Endothelial cell (in vitro differentiated cells): ENCODE measurements at regions not wholly inside any gene's neighbourhood (a gene's known extent, or its start where the extent isn't known, plus 50 kb on each side); places are given as distances from the start of the nearest gene placed in this dataset.
"Not testable (repeated sequence)": the region's sequence is repeated elsewhere in the genome, so short reads cannot be mapped to it uniquely, and the experiment has no call there.

Experiments
- DNase-seq: peaks from one replicate; pipeline ENCODE4 v3.0.0; 2021; ENCODE audit warnings: low spot score
- H3K27ac Mint-ChIP-seq: one replicate; pipeline ENCODE4 v1.8.0; 2021; ENCODE audit warnings: mixed read lengths, inconsistent platforms; ENCODE audit not compliant: unreplicated experiment
- H3K27me3 Mint-ChIP-seq: one replicate; pipeline ENCODE4 v1.8.0; 2021; ENCODE audit warnings: mild to moderate bottlenecking, moderate library complexity, mixed read lengths, inconsistent platforms; ENCODE audit not compliant: unreplicated experiment
- H3K36me3 Mint-ChIP-seq: one replicate; pipeline ENCODE4 v1.8.0; 2021; ENCODE audit warnings: mild to moderate bottlenecking, low read depth, mixed read lengths, inconsistent platforms; ENCODE audit not compliant: unreplicated experiment
- H3K4me1 Mint-ChIP-seq: one replicate; pipeline ENCODE4 v1.8.0; 2021; ENCODE audit warnings: mild to moderate bottlenecking, mixed read lengths, inconsistent platforms; ENCODE audit not compliant: unreplicated experiment
- H3K4me3 Mint-ChIP-seq: one replicate; pipeline ENCODE4 v1.8.0; 2021; ENCODE audit warnings: mild to moderate bottlenecking, mixed read lengths, inconsistent platforms; ENCODE audit not compliant: unreplicated experiment
- H3K9me3 Mint-ChIP-seq: one replicate; pipeline ENCODE4 v1.8.0; 2021; ENCODE audit warnings: mixed read lengths, inconsistent platforms; ENCODE audit not compliant: unreplicated experiment
- TF ChIP-seq, protein P1 (sequence below): fragments of 200-600 bp; sonication (generic); IDR thresholded peaks from one replicate; pipeline ENCODE4 v1.5.0; 2021; ENCODE audit warnings: antibody characterized with exemption; ENCODE audit not compliant: unreplicated experiment

DNA sequence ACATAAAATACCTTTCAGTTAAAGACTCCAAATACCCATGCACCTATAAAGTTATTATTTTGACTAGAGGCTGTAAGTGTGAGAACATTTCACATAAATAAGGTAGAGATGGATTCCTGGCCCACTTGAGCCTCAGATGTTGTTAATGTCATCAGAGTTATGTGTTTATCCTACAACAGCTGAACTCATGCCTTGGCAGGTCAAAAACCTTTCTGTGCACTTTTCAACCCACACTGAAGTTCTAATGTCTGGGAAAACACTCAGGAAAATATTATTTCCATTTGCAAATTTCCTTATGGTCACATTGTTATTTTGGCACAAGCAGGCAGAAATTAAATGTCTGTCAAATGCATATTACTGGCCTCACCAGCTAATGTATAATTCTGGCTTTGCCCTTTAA, 209.2 kb downstream of the LNPK start:
- Mint-ChIP-seq H3K4me3 (no peak overlapping the region), H3K36me3 (peaks cover 7% of the 10 kb centered on the region)

DNA sequence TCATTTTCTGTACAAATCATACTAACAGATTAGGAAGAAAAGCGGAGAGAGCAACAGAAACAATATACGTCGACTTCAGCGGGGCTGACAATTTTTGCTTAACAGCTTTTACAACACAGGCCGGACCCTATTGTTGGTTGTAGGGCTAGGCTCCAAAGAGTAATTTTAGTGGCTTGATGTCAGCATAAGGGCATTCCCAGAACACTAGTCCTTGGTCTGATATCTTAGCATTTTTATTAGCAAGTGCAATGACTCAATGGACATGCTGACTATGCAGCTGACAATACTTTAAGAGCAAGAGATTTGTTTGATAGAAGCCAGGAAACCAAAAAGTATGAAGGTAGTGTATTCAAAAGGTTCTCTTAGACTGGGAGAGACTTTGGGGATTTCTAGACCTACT, 209.9 kb downstream of the LNPK start:
- Mint-ChIP-seq H3K9me3 (peaks cover 6% of the 10 kb centered on the region), H3K4me1 (no peaks in the 10 kb centered on the region), H3K36me3 (peaks cover 7% of the 10 kb centered on the region), H3K27ac (no peak overlapping the region), H3K4me3 (no peak overlapping the region), H3K27me3 (no peaks in the 10 kb centered on the region)
- no peak for DNase-seq
- TF ChIP-seq, protein P1, sequence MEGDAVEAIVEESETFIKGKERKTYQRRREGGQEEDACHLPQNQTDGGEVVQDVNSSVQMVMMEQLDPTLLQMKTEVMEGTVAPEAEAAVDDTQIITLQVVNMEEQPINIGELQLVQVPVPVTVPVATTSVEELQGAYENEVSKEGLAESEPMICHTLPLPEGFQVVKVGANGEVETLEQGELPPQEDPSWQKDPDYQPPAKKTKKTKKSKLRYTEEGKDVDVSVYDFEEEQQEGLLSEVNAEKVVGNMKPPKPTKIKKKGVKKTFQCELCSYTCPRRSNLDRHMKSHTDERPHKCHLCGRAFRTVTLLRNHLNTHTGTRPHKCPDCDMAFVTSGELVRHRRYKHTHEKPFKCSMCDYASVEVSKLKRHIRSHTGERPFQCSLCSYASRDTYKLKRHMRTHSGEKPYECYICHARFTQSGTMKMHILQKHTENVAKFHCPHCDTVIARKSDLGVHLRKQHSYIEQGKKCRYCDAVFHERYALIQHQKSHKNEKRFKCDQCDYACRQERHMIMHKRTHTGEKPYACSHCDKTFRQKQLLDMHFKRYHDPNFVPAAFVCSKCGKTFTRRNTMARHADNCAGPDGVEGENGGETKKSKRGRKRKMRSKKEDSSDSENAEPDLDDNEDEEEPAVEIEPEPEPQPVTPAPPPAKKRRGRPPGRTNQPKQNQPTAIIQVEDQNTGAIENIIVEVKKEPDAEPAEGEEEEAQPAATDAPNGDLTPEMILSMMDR: no peak

More for the DNA sequence above, 209.2 kb downstream of the LNPK start:
- Mint-ChIP-seq H3K27ac (no peak overlapping the region), H3K27me3 (no peaks in the 10 kb centered on the region), H3K4me1 (no peaks in the 10 kb centered on the region), H3K9me3 (peaks cover 6% of the 10 kb centered on the region)
- DNase-seq: no peak
- TF ChIP-seq, protein P1: no peak

DNA sequence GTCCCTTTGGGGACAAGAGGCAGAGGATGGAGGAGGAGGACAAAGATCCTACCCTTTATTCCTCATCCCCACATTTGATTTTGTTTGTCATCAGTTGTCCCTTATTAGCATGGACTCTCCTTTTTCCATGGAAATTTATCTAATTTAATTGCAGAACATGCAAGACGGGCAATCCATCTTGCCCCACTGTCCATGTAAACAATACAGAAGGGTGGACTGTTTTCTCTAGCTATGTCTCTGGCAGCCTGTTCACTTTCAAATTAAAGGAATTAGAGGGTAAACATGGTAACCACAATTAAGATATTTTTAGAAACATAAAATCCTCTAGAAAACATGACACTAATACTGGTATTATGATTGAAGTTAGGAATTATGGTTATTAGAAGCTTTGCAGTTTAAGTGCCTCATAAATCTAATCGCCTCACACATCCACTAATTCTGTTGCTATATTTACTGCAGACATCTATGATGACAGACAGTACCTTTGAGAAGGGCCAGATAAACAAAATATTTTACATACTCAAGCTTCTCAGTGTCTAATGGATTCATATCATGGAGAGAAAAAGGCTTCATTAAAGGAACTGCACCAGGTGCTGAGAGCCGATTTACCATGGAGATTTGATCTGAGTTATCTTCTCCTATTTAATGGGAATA, 215.5 kb downstream of the LNPK start:
- no peaks in the 10 kb centered on the region for H3K36me3 Mint-ChIP-seq
- no peaks in the 10 kb centered on the region for H3K4me1 Mint-ChIP-seq
- H3K27me3 Mint-ChIP-seq: no peaks in the 10 kb centered on the region
- H3K27ac Mint-ChIP-seq: no peak overlapping the region
- H3K4me3 Mint-ChIP-seq: no peak overlapping the region
- no peaks in the 10 kb centered on the region for H3K9me3 Mint-ChIP-seq
- TF ChIP-seq, protein P1: no peak
- no peak for DNase-seq

- not testable (repeated sequence) for H3K27ac Mint-ChIP-seq, H3K4me1 Mint-ChIP-seq, DNase-seq, H3K9me3 Mint-ChIP-seq, H3K27me3 Mint-ChIP-seq, H3K36me3 Mint-ChIP-seq, H3K4me3 Mint-ChIP-seq
These were observed 224.7 kb downstream of the LNPK start for GRCh38 chr2:175777337-175777736.

DNA sequence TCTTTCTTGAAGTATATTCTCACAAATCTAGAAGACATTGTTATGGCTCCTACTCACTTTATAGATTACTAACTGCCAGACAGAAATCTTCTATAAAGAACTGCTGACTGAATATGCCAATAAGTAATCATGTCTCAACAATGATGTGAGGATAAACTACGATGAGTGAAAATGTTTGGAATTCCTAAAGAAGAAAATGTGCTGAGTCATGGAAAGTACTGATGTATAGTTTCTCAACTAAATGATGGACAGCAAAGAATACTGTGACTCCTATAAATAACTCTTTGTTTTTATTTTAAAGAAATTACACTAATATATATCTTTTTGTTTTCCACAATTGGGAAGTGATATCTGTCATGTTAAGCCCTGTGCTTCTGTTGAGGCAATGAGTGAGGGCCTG, 232.9 kb downstream of the LNPK start:
- no peaks in the 10 kb centered on the region for H3K36me3 Mint-ChIP-seq
- H3K9me3 Mint-ChIP-seq: no peaks in the 10 kb centered on the region
- no peaks in the 10 kb centered on the region for H3K4me1 Mint-ChIP-seq
- TF ChIP-seq, protein P1: no peak
- no peak for DNase-seq
- H3K27me3 Mint-ChIP-seq: no peaks in the 10 kb centered on the region
- H3K27ac Mint-ChIP-seq: no peak overlapping the region
- H3K4me3 Mint-ChIP-seq: no peak overlapping the region
